ENCODE measurements at regions not wholly inside any gene's neighbourhood (a gene's known extent, or its start where the extent isn't known, plus 50 kb on each side); places are given as distances from the start of the nearest gene placed in this dataset.

DNA sequence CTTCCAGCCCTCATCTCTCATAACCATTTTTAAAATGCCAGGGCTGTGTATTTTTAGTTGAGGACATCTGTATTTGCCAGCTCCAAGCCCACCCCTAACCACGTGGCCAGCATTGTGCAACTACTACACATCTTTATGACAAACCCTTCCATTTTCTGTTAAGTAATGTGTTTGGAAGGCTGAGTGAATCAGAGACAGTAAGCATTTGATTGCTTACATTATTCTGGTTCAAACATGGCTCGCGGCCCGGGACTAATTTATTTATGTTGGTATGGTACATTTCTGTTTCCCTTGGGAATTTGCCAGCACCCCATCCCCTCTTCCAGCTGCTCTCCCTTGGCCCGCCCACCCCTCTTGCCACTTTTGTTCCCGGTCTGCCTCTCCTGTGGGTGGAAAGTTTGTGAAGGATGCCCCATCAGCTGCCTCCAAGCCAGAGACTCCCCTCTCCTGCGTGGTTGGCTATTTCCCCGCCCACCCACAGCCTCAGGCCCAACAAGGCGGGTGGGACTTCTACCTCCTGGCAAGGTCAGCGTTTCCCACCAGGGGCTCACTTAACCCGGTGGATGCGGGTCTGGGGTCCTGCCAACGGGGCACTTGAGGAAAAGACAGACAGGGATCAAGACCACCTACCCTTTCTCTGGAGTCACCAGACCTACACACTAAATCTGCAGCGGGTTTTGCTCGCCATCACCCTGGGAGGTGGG, 162.2 kb downstream of the HSD17B3 start:
- no peak overlapping the region for H3K27ac ChIP-seq
- TF ChIP-seq ZFX (IDR thresholded peaks at IDR 0.05), result no peak
- no peak for TF ChIP-seq CTCF (conservative IDR thresholded peaks at IDR 0.05)

GRCh38 chr9:96138616-96139015, 163.4 kb downstream of the HSD17B3 start:
- H3K27ac ChIP-seq, result no peak overlapping the region; the same call in 1 of the 2 replicates

GRCh38 chr9:96137671-96138429, 164.1 kb downstream of the HSD17B3 start:
- no peak overlapping the region for H3K27ac ChIP-seq
- TF ChIP-seq ZFX (IDR thresholded peaks at IDR 0.05) (no peak), CTCF (conservative IDR thresholded peaks at IDR 0.05) (no peak)

More at GRCh38 chr9:96138616-96139015, 163.4 kb downstream of the HSD17B3 start:
- TF ChIP-seq CTCF (conservative IDR thresholded peaks at IDR 0.05) (no peak), ZFX (IDR thresholded peaks at IDR 0.05) (no peak)

GRCh38 chr9:96136992-96137670, 164.8 kb downstream of the HSD17B3 start:
- TF ChIP-seq CTCF (conservative IDR thresholded peaks at IDR 0.05) (no peak), ZFX (IDR thresholded peaks at IDR 0.05) (no peak)
- no peak overlapping the region for H3K27ac ChIP-seq

DNA sequence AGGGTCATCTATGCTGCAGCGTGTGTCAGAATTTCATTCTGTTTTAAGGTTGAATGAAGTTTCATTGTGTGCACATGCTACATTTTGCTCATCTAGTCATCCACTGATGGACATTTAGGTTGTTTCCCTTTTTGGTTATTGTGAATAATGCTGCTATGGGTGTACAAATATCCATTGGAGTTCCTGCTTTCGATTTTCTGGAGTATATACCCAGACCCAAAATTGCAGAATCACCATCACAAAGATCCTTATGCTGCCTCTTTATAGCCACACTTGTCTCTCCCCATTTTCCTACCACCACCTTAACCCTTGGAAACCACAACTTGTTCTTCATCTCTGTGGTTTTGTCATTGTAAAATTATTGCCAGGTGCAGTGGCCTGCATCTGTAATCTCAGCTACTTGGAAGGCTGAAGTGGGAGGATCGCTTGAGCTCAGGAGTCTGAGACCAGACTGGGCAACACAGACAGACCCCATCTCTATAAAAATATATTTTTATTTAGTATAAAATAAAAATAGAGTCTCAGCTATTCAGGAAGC, 166.2 kb downstream of the HSD17B3 start:
- no peak overlapping the region for H3K27ac ChIP-seq
- TF ChIP-seq CTCF (conservative IDR thresholded peaks at IDR 0.05) (no peak), ZFX (IDR thresholded peaks at IDR 0.05) (no peak)

DNA sequence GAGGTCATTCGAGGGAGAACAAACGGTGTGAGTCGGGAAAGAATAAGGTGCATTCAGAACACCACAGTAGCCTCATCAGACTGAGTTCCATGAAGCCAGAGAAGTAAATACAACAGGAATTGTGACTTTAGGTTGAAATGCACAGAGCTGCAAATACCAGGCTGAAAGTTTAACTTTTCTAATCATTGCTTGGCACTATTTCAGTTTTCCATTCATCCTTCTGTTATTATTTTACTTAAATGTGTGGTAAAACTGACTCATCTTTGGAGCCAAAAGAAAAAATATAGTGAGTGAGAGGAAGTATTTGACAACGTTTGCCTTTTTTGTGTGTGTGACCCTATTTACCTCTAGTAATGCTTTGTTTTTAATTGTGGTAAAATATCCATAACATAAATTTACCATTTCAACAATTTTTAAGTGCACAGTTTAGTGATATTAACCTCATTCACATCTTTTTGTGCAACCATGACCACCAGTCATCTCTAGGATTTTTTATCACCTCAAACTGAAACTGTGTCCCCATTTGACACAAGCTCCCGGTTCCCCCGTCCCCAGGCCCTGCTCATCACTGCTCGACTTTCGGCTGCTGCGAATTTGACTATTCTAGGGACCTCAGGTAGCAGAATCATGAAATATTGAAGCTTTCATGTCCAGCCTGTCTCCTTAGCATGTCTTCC, 166.8 kb downstream of the HSD17B3 start:
- no peak overlapping the region for H3K27ac ChIP-seq
- TF ChIP-seq ZFX (IDR thresholded peaks at IDR 0.05), result no peak
- no peak for TF ChIP-seq CTCF (conservative IDR thresholded peaks at IDR 0.05)

Measured in C4-2B (cell line).